PC-9 (cell line): ENCODE measurements at regions not wholly inside any gene's neighbourhood (a gene's known extent, or its start where the extent isn't known, plus 50 kb on each side); places are given as distances from the start of the nearest gene placed in this dataset.

Source experiments
- BruUV-seq: library from RNA; stranded (reverse); fragments of 400-500 nt; replicated peaks from 2 replicates; lab custom pipeline; 2021; lab: Mats Ljungman, UMichigan
- CTCF ChIA-PET: fragments of 300-600 bp; sonication (Branson Sonifier 250); formaldehyde crosslinking; loops from one replicate; lab custom pipeline; 2022; ENCODE audit warnings: antibody characterized with exemption; lab: Charles Lee
- POLR2A ChIA-PET: fragments of 300-600 bp; sonication (Branson Sonifier 250); formaldehyde crosslinking; loops from one replicate; lab custom pipeline; 2022; ENCODE audit warnings: antibody characterized with exemption; ENCODE audit not compliant: unreplicated experiment; lab: Charles Lee
- DNase-seq, 2 experiments: peaks; one replicate each; pipeline versions ENCODE4 v3.0.0 to v3.0.0-alpha.2; 2015 to 2022; ENCODE audit warnings: mixed read lengths in 1 of 2
- H2AFZ ChIP-seq: fragments of 200-600 bp; sonication (generic); 2 replicates; pipeline ENCODE4 v1.8.1; 2017; ENCODE audit warnings: antibody characterized with exemption
- H3F3A ChIP-seq: fragments of 200-600 bp; sonication (generic); 2 replicates; pipeline ENCODE4 v1.8.1; 2017; ENCODE audit warnings: antibody characterized with exemption, mild to moderate bottlenecking, low read depth; ENCODE audit not compliant: insufficient read depth
- H3K27ac ChIP-seq: fragments of 200-600 bp; sonication (generic); 2 replicates; pipeline ENCODE4 v1.6.1; 2016; ENCODE audit warnings: mixed run types
- H3K27me3 ChIP-seq: fragments of 200-600 bp; sonication (generic); 2 replicates; pipeline ENCODE4 v1.6.1; 2016; ENCODE audit warnings: low read depth, mixed run types; ENCODE audit not compliant: insufficient read depth
- H3K36me3 ChIP-seq: fragments of 200-600 bp; sonication (generic); 2 replicates; pipeline ENCODE4 v1.6.1; 2016; ENCODE audit warnings: low read depth, mixed run types
- H3K4me1 ChIP-seq: fragments of 200-600 bp; sonication (generic); replicated peaks from 2 replicates; pipeline ENCODE4 v1.6.1; 2016; ENCODE audit warnings: mixed run types; ENCODE audit not compliant: insufficient read depth
- H3K4me2 ChIP-seq: fragments of 200-600 bp; sonication (generic); 2 replicates; pipeline ENCODE4 v1.6.1; 2017; ENCODE audit warnings: mixed run types
- H3K4me3 ChIP-seq: fragments of 200-600 bp; sonication (generic); 2 replicates; pipeline ENCODE4 v1.6.1; 2016; ENCODE audit warnings: mixed run types
- H3K79me2 ChIP-seq: fragments of 200-600 bp; sonication (generic); 2 replicates; pipeline ENCODE4 v1.6.1; 2017; ENCODE audit warnings: low read depth, mixed run types
- H3K9me2 ChIP-seq: fragments of 200-600 bp; sonication (generic); 2 replicates; pipeline ENCODE4 v1.8.1; 2017; ENCODE audit warnings: mild to moderate bottlenecking; ENCODE audit not compliant: insufficient read depth
- H3K9me3 ChIP-seq: fragments of 200-600 bp; sonication (generic); 2 replicates; pipeline ENCODE4 v1.8.1; 2016; ENCODE audit warnings: low read depth; ENCODE audit not compliant: insufficient read depth
- H4K20me1 ChIP-seq: fragments of 200-600 bp; sonication (generic); 2 replicates; pipeline ENCODE4 v1.8.1; 2017; ENCODE audit not compliant: insufficient read depth
- EZH2 ChIP-seq: fragments of 200-600 bp; sonication (generic); IDR thresholded peaks from 2 replicates; pipeline ENCODE4 v1.8.0; 2017; ENCODE audit warnings: antibody characterized with exemption, low read depth
- intact Hi-C: fragments of 100-400 bp; cut with micrococcal nuclease; formaldehyde crosslinking; loops from one replicate; pipeline ENCODE4 v1.10.0; 2022; ENCODE audit not compliant: unreplicated experiment
- TF ChIP-seq, protein P1 (sequence below): fragments of 200-600 bp; sonication (generic); conservative IDR thresholded peaks from 2 replicates; pipeline ENCODE4 v1.6.1; 2017; ENCODE audit warnings: mixed run types, antibody characterized with exemption, mild to moderate bottlenecking, moderate library complexity

DNA sequence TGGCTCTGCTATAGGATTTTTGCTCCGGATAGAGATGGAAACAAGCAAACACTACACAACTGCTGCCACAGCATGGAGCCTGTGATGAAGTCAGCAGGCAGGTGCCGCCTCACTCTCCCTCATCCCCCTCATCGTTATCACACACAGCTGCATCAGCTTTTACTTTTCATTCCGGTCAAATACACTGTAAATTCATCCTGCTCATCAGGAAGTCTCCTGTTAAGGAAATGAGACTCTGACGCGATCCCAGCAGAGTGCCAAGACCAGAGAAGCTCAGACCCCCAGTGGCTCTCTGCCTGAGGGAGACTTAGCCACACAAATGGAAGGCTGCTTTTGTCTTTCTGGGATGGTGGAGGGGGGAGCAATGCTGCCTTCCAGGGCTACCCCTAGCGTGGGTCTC is 270.2 kb downstream of the ELAVL2 start:
- ChIA-PET CTCF (no interaction called here), POLR2A (no interaction called here)
- H3K4me1 ChIP-seq: peaks cover 6% of the 10 kb centered on the region; the same call in 1 of the 2 replicates
- H2AFZ ChIP-seq: peak overlapping the region; percentile 68; the same call in 1 of the 2 replicates
- no peaks in the 10 kb centered on the region for H3K27me3 ChIP-seq
- H3K9me2 ChIP-seq: no peaks in the 10 kb centered on the region
- no peaks in the 10 kb centered on the region for H3F3A ChIP-seq
- intact Hi-C loops: no loop called here
- no peaks in the 10 kb centered on the region for H3K79me2 ChIP-seq
- no peak overlapping the region for H3K27ac ChIP-seq
- no peak for DNase-seq
- no peaks in the 10 kb centered on the region for H4K20me1 ChIP-seq
- H3K4me2 ChIP-seq: no peak overlapping the region
- no TSS peak for BruUV-seq
- no peaks in the 10 kb centered on the region for H3K9me3 ChIP-seq
- no peaks in the 10 kb centered on the region for H3K36me3 ChIP-seq
- TF ChIP-seq, protein P1, sequence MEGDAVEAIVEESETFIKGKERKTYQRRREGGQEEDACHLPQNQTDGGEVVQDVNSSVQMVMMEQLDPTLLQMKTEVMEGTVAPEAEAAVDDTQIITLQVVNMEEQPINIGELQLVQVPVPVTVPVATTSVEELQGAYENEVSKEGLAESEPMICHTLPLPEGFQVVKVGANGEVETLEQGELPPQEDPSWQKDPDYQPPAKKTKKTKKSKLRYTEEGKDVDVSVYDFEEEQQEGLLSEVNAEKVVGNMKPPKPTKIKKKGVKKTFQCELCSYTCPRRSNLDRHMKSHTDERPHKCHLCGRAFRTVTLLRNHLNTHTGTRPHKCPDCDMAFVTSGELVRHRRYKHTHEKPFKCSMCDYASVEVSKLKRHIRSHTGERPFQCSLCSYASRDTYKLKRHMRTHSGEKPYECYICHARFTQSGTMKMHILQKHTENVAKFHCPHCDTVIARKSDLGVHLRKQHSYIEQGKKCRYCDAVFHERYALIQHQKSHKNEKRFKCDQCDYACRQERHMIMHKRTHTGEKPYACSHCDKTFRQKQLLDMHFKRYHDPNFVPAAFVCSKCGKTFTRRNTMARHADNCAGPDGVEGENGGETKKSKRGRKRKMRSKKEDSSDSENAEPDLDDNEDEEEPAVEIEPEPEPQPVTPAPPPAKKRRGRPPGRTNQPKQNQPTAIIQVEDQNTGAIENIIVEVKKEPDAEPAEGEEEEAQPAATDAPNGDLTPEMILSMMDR: no peak
- no peak for TF ChIP-seq EZH2
- H3K4me3 ChIP-seq: no peak overlapping the region

DNA sequence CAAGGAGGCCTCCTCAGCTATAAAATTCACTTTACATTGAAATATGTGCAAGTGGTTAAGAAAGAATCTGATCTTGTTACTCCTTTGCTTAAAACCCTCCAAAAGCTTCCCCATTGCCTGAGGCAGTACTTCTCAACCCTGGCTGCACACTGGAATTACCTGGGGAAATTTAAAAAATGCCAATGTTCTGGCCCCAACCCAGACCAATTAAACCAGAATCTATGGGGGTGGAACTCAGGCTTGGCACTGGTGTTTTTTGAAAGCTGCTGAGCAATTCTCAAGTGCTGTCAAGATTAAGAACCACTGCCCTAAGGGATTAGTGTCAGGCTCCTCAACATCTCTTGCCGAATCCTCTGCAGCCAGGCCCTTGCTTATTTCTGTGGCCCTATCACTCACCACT is 269.6 kb downstream of the ELAVL2 start:
- no peak overlapping the region for H3K4me3 ChIP-seq
- peak in 1 of 2 experiments; percentile 58 for DNase-seq
- no peaks in the 10 kb centered on the region for H4K20me1 ChIP-seq
- no peaks in the 10 kb centered on the region for H3K36me3 ChIP-seq
- H3F3A ChIP-seq: no peaks in the 10 kb centered on the region
- peak overlapping the region; percentile 68; the same call in 1 of the 2 replicates for H2AFZ ChIP-seq
- no peaks in the 10 kb centered on the region for H3K27me3 ChIP-seq
- POLR2A ChIA-PET: no interaction called here
- no peak overlapping the region for H3K4me2 ChIP-seq
- TF ChIP-seq, protein P1: no peak
- no peak for TF ChIP-seq EZH2
- CTCF ChIA-PET: no interaction called here
- H3K27ac ChIP-seq: no peak overlapping the region
- intact Hi-C loops: no loop called here
- no peaks in the 10 kb centered on the region for H3K79me2 ChIP-seq
- BruUV-seq: no TSS peak
- peaks cover 6% of the 10 kb centered on the region; the same call in 1 of the 2 replicates for H3K4me1 ChIP-seq
- no peaks in the 10 kb centered on the region for H3K9me3 ChIP-seq
- no peaks in the 10 kb centered on the region for H3K9me2 ChIP-seq

DNA sequence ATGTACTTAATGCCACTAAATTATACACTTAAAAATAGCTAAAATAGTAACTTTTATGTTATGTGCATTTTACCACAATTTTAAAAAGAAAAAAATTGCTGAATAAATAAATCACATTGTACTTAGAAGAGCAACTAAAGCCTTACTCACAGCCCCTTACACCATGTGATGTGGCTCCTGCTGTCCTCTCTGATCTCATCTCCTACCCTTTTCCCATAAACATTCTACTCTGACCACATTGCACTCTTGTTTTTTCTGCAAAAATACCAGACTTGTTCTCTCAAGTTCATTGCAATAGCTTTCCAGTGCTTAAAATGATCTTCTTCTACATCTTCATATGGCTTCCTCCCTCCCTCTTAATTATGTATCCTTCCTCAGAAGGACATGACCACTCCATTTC is 268.4 kb downstream of the ELAVL2 start:
- Histone ChIP-seq H3K36me3 (no peaks in the 10 kb centered on the region), H3K4me2 (no peak overlapping the region), H3K79me2 (no peaks in the 10 kb centered on the region), H2AFZ (no peak overlapping the region), H3K27me3 (no peaks in the 10 kb centered on the region), H3F3A (no peaks in the 10 kb centered on the region), H3K27ac (no peak overlapping the region), H3K9me3 (no peaks in the 10 kb centered on the region), H3K4me3 (no peak overlapping the region), H3K4me1 (peaks cover 6% of the 10 kb centered on the region; the same call in 1 of the 2 replicates), H3K9me2 (no peaks in the 10 kb centered on the region), H4K20me1 (no peaks in the 10 kb centered on the region)
- no peak for TF ChIP-seq EZH2
- TF ChIP-seq, protein P1: no peak
- intact Hi-C loops: no loop called here
- no TSS peak for BruUV-seq
- CTCF ChIA-PET: no interaction called here
- no peak for DNase-seq
- POLR2A ChIA-PET: no interaction called here
